Astrocyte (in vitro differentiated cells and primary cell): ENCODE measurements at regions not wholly inside any gene's neighbourhood (a gene's known extent, or its start where the extent isn't known, plus 50 kb on each side); places are given as distances from the start of the nearest gene placed in this dataset.

Experiments used
- DNase-seq: peaks from one replicate; pipeline ENCODE4 v3.0.0-alpha.2; 2010; ENCODE audit warnings: low read depth
- FAIRE-seq: peaks from 2 replicates; lab custom pipeline; 2011; peaks lifted over from hg19 to GRCh38; lab: Jason Lieb, UNC
- H2AFZ ChIP-seq: 2 replicates; pipeline ENCODE4 v1.6.0; 2012; ENCODE audit warnings: low read depth, low read length, inconsistent platforms
- H3K27ac ChIP-seq: 2 replicates; pipeline ENCODE4 v1.5.1; 2011; ENCODE audit warnings: low read depth, low read length, inconsistent platforms
- H3K27me3 ChIP-seq: 2 replicates; pipeline ENCODE4 v1.6.0; 2011; ENCODE audit warnings: low read length, inconsistent platforms; ENCODE audit not compliant: insufficient read depth
- H3K36me3 ChIP-seq: 2 replicates; pipeline ENCODE4 v1.5.1; 2011; ENCODE audit warnings: low read length, inconsistent platforms; ENCODE audit not compliant: insufficient read depth
- H3K4me1 ChIP-seq: 2 replicates; pipeline ENCODE4 v1.5.1; 2011; ENCODE audit warnings: low read length, inconsistent platforms; ENCODE audit not compliant: insufficient read depth
- H3K4me2 ChIP-seq: 2 replicates; pipeline ENCODE4 v1.6.0; 2012; ENCODE audit warnings: low read length, inconsistent platforms
- H3K4me3 ChIP-seq: 2 replicates; pipeline ENCODE4 v1.5.1; 2011; ENCODE audit warnings: low read depth, mild to moderate bottlenecking, low read length, inconsistent platforms; ENCODE audit not compliant: insufficient read depth
- H3K79me2 ChIP-seq: 2 replicates; pipeline ENCODE4 v1.6.0; 2012; ENCODE audit warnings: mild to moderate bottlenecking, low read length, inconsistent platforms; ENCODE audit not compliant: insufficient read depth
- H3K9ac ChIP-seq: 2 replicates; pipeline ENCODE4 v1.6.0; 2012; ENCODE audit warnings: mild to moderate bottlenecking, low read length, inconsistent platforms
- H3K9me3 ChIP-seq: 2 replicates; pipeline ENCODE4 v1.5.1; 2012; ENCODE audit warnings: low read depth, mild to moderate bottlenecking, low read length, inconsistent platforms; ENCODE audit not compliant: insufficient read depth
- H4K20me1 ChIP-seq: 2 replicates; pipeline ENCODE4 v1.6.0; 2012; ENCODE audit warnings: low read length, inconsistent platforms; ENCODE audit not compliant: insufficient read depth
- H3K27ac Mint-ChIP-seq: one replicate; pipeline ENCODE4 v1.8.0; 2021; ENCODE audit warnings: mild to moderate bottlenecking, mixed read lengths; ENCODE audit not compliant: unreplicated experiment
- H3K27me3 Mint-ChIP-seq: one replicate; pipeline ENCODE4 v1.8.0; 2021; ENCODE audit warnings: low read depth, mixed read lengths; ENCODE audit not compliant: unreplicated experiment
- H3K36me3 Mint-ChIP-seq: one replicate; pipeline ENCODE4 v1.8.0; 2021; ENCODE audit warnings: low read depth, mixed read lengths; ENCODE audit not compliant: unreplicated experiment
- H3K4me1 Mint-ChIP-seq: one replicate; pipeline ENCODE4 v1.8.0; 2021; ENCODE audit warnings: low read depth, mixed read lengths; ENCODE audit not compliant: unreplicated experiment
- H3K4me3 Mint-ChIP-seq: one replicate; pipeline ENCODE4 v1.8.0; 2021; ENCODE audit warnings: mild to moderate bottlenecking, moderate library complexity, mixed read lengths; ENCODE audit not compliant: unreplicated experiment
- H3K9me3 Mint-ChIP-seq: one replicate; pipeline ENCODE4 v1.8.0; 2021; ENCODE audit warnings: mild to moderate bottlenecking, mixed read lengths; ENCODE audit not compliant: unreplicated experiment
- EZH2 ChIP-seq: IDR thresholded peaks from 2 replicates; pipeline ENCODE4 v1.6.1; 2012; ENCODE audit warnings: mild to moderate bottlenecking, low read length, inconsistent platforms; ENCODE audit not compliant: insufficient read depth
- TF ChIP-seq, protein P1 (sequence below): IDR thresholded peaks from 2 replicates; pipeline ENCODE4 v1.5.1; 2011; ENCODE audit warnings: low read depth, mild to moderate bottlenecking, inconsistent platforms, low read length, moderate library complexity; ENCODE audit not compliant: insufficient read depth

DNA sequence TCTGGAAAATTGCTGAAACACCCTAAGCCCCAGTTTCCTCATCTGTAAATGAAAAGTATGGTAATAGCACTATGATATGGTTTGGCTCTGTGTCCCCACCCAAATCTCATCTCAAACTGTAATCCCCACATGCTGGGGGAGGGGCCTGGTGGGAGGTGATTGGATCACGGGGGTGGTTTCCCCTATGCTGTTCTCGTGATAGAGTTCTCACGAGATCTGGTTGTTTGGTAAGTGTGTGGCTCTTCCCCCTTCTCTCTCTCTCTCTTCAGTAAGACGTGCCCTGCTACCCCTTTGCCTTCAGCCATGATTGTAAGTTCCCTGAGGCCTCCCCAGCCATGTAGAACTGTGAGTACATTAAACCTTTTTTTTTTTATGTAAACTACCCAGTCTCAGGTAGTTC is 490.7 kb downstream of the TMEM114 start:
- no peak overlapping the region for H3K4me2 ChIP-seq
- no peak overlapping the region for H3K9ac ChIP-seq
- no peaks in the 10 kb centered on the region for H4K20me1 ChIP-seq
- H3K79me2 ChIP-seq = no peaks in the 10 kb centered on the region
- H3K27ac ChIP-seq = no peak overlapping the region
- H3K36me3 ChIP-seq = no peaks in the 10 kb centered on the region
- peaks cover 7% of the 10 kb centered on the region for H3K9me3 ChIP-seq
- no peaks in the 10 kb centered on the region for H3K36me3 Mint-ChIP-seq
- FAIRE-seq (no peak), DNase-seq (no peak)
- H2AFZ ChIP-seq = no peak overlapping the region
- H3K4me1 ChIP-seq = no peaks in the 10 kb centered on the region
- H3K4me3 ChIP-seq = no peak overlapping the region
- H3K4me3 Mint-ChIP-seq = no peak overlapping the region
- TF ChIP-seq, protein P1, sequence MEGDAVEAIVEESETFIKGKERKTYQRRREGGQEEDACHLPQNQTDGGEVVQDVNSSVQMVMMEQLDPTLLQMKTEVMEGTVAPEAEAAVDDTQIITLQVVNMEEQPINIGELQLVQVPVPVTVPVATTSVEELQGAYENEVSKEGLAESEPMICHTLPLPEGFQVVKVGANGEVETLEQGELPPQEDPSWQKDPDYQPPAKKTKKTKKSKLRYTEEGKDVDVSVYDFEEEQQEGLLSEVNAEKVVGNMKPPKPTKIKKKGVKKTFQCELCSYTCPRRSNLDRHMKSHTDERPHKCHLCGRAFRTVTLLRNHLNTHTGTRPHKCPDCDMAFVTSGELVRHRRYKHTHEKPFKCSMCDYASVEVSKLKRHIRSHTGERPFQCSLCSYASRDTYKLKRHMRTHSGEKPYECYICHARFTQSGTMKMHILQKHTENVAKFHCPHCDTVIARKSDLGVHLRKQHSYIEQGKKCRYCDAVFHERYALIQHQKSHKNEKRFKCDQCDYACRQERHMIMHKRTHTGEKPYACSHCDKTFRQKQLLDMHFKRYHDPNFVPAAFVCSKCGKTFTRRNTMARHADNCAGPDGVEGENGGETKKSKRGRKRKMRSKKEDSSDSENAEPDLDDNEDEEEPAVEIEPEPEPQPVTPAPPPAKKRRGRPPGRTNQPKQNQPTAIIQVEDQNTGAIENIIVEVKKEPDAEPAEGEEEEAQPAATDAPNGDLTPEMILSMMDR = no peak
- TF ChIP-seq EZH2 = no peak
- H3K9me3 Mint-ChIP-seq = no peaks in the 10 kb centered on the region
- no peaks in the 10 kb centered on the region for H3K27me3 ChIP-seq
- peaks cover 7% of the 10 kb centered on the region for H3K27me3 Mint-ChIP-seq
- H3K27ac Mint-ChIP-seq = no peak overlapping the region
- H3K4me1 Mint-ChIP-seq = no peaks in the 10 kb centered on the region

DNA sequence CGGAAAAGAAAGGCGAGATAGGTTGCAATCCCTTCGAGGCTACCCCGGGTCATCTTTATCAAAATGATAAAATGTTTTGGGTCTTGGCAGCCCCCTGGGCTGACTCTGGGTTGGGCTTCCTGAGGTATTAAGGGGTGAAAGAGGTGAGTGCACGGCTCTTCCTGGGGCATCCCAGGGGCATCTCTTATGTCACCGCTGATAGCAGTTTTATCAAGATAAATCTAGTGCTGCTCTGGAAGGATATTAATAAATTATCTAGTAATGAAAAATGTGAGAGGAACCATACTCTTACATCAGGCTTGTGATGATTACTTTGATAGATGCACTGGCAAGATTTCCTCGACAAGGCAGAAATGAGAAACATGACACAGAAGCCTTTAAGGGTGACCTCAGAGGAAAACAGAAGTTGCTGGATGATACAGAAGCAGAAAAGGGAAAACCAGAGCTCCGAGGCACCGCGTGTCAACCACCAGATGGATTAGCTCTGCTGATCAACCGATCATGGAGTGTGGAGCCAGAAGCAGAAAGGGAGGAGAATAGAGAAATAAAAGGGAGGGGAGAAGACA is 491.3 kb downstream of the TMEM114 start:
- TF ChIP-seq EZH2 = no peak
- TF ChIP-seq, protein P1 = no peak
- Histone ChIP-seq H3K4me2 (no peak overlapping the region), H3K4me3 (no peak overlapping the region), H3K9me3 (peaks cover 7% of the 10 kb centered on the region), H3K79me2 (no peaks in the 10 kb centered on the region), H2AFZ (no peak overlapping the region), H3K9ac (no peak overlapping the region), H3K36me3 (no peaks in the 10 kb centered on the region), H4K20me1 (no peaks in the 10 kb centered on the region), H3K27me3 (no peaks in the 10 kb centered on the region), H3K27ac (no peak overlapping the region), H3K4me1 (no peaks in the 10 kb centered on the region)
- DNase-seq (no peak), FAIRE-seq (no peak)
- Mint-ChIP-seq H3K9me3 (no peaks in the 10 kb centered on the region), H3K4me1 (no peaks in the 10 kb centered on the region), H3K27me3 (peaks cover 7% of the 10 kb centered on the region), H3K27ac (no peak overlapping the region), H3K36me3 (no peaks in the 10 kb centered on the region), H3K4me3 (no peak overlapping the region)

DNA sequence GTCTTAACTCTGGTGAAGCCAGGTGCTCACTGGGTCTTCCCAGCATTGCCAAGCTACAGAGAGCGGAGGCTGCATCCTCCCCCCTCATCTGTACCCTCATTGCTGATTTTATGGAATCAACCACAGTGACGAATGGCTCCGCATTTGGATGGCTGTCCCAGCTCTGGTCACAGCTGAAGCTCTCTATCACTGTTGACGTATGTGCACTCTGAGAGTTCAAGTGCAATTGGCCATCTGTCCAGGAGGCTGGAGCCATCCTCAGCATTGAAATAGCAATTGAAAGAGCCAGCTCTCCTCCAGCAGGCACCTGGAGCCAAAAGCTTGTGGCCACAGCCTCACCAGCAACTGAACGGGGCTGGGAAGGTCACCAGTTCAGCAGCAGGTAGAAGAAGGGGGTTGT is 494.1 kb downstream of the TMEM114 start:
- H3K27me3 ChIP-seq = no peaks in the 10 kb centered on the region
- Mint-ChIP-seq H3K36me3 (no peaks in the 10 kb centered on the region), H3K27me3 (peaks cover 10% of the 10 kb centered on the region), H3K27ac (no peak overlapping the region), H3K9me3 (no peaks in the 10 kb centered on the region), H3K4me1 (no peaks in the 10 kb centered on the region), H3K4me3 (no peak overlapping the region)
- no peaks in the 10 kb centered on the region for H3K79me2 ChIP-seq
- no peak overlapping the region for H3K27ac ChIP-seq
- H3K4me1 ChIP-seq = no peaks in the 10 kb centered on the region
- no peak overlapping the region for H3K9ac ChIP-seq
- FAIRE-seq = no peak
- H2AFZ ChIP-seq = no peak overlapping the region
- H4K20me1 ChIP-seq = no peaks in the 10 kb centered on the region
- no peak for DNase-seq
- peaks cover 7% of the 10 kb centered on the region for H3K9me3 ChIP-seq
- no peaks in the 10 kb centered on the region for H3K36me3 ChIP-seq
- H3K4me3 ChIP-seq = no peak overlapping the region
- H3K4me2 ChIP-seq = no peak overlapping the region
- TF ChIP-seq EZH2 = no peak
- TF ChIP-seq, protein P1 = no peak
